ENCODE measurements at regions not wholly inside any gene's neighbourhood (a gene's known extent, or its start where the extent isn't known, plus 50 kb on each side); places are given as distances from the start of the nearest gene placed in this dataset.

GRCh38 chr3:1529676-1530075 lies 436.9 kb downstream of the CNTN6 start (continued):
- TF ChIP-seq, protein P1, sequence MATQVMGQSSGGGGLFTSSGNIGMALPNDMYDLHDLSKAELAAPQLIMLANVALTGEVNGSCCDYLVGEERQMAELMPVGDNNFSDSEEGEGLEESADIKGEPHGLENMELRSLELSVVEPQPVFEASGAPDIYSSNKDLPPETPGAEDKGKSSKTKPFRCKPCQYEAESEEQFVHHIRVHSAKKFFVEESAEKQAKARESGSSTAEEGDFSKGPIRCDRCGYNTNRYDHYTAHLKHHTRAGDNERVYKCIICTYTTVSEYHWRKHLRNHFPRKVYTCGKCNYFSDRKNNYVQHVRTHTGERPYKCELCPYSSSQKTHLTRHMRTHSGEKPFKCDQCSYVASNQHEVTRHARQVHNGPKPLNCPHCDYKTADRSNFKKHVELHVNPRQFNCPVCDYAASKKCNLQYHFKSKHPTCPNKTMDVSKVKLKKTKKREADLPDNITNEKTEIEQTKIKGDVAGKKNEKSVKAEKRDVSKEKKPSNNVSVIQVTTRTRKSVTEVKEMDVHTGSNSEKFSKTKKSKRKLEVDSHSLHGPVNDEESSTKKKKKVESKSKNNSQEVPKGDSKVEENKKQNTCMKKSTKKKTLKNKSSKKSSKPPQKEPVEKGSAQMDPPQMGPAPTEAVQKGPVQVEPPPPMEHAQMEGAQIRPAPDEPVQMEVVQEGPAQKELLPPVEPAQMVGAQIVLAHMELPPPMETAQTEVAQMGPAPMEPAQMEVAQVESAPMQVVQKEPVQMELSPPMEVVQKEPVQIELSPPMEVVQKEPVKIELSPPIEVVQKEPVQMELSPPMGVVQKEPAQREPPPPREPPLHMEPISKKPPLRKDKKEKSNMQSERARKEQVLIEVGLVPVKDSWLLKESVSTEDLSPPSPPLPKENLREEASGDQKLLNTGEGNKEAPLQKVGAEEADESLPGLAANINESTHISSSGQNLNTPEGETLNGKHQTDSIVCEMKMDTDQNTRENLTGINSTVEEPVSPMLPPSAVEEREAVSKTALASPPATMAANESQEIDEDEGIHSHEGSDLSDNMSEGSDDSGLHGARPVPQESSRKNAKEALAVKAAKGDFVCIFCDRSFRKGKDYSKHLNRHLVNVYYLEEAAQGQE (IDR thresholded peaks at IDR 0.05; ENCODE audit: borderline replicate concordance) = no peak
- TF ChIP-seq, protein P1 (CRISPR knock-in tag; IDR thresholded peaks at IDR 0.05; ENCODE audit: low read depth) = no peak
- TF ChIP-seq ATF7 (IDR thresholded peaks at IDR 0.05) (no peak), YY1 (IDR thresholded peaks at IDR 0.05; ENCODE audit: borderline replicate concordance in 1 of 3, control insufficient read depth in 1 of 3, extremely low read depth in 1 of 3, insufficient read depth in 3 of 3, insufficient read length in 1 of 3, insufficient replicate concordance in 2 of 3, low read depth in 1 of 3, low read length in 2 of 3) (no peak), POLR2AphosphoS5 (IDR thresholded peaks at IDR 0.05; ENCODE audit: control insufficient read depth, insufficient read depth, low read depth, low read length) (no peak), JUN (IDR thresholded peaks at IDR 0.05; ENCODE audit: borderline replicate concordance, low read depth, low read length) (no peak), JUN (CRISPR knock-in tag; IDR thresholded peaks at IDR 0.05; ENCODE audit: borderline replicate concordance) (no peak), HNRNPLL (IDR thresholded peaks at IDR 0.05; ENCODE audit: low read depth, low read length, poor library complexity, severe bottlenecking) (no peak), FOXA1 (IDR thresholded peaks at IDR 0.05; ENCODE audit: borderline replicate concordance) (no peak), ZNF311 (CRISPR knock-in tag; IDR thresholded peaks at IDR 0.05) (no peak)
